ENCODE measurements at regions not wholly inside any gene's neighbourhood (a gene's known extent, or its start where the extent isn't known, plus 50 kb on each side); places are given as distances from the start of the nearest gene placed in this dataset.

DNA sequence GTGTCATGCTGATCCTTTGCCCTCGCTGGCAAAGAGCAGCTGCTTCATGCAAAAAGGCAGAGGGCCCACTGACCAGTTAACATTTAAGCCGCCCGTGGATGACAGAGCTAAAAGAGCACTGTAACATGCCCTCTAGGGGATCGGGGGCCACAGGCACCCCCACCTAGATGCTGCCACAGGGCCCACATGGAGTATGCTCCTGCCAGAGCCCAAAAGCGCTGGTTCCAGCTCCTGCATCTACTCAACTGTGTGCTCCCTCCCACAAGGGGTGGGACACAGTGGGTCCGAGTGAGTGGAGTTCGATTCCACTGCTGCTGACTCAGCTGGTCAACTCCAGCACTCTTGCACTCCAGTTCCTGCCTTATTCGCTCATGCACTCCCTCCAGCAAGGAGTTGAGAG lies 199.8 kb upstream of the CNTNAP2 start:
- TF ChIP-seq, protein P1, sequence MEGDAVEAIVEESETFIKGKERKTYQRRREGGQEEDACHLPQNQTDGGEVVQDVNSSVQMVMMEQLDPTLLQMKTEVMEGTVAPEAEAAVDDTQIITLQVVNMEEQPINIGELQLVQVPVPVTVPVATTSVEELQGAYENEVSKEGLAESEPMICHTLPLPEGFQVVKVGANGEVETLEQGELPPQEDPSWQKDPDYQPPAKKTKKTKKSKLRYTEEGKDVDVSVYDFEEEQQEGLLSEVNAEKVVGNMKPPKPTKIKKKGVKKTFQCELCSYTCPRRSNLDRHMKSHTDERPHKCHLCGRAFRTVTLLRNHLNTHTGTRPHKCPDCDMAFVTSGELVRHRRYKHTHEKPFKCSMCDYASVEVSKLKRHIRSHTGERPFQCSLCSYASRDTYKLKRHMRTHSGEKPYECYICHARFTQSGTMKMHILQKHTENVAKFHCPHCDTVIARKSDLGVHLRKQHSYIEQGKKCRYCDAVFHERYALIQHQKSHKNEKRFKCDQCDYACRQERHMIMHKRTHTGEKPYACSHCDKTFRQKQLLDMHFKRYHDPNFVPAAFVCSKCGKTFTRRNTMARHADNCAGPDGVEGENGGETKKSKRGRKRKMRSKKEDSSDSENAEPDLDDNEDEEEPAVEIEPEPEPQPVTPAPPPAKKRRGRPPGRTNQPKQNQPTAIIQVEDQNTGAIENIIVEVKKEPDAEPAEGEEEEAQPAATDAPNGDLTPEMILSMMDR (IDR thresholded peaks at IDR 0.05), result no peak
- no peak for TF ChIP-seq POLR2A (IDR thresholded peaks at IDR 0.05)

All from breast epithelium (tissue), 3 donors.